Sigmoid colon (tissue), 6 donors: ENCODE measurements at regions not wholly inside any gene's neighbourhood (a gene's known extent, or its start where the extent isn't known, plus 50 kb on each side); places are given as distances from the start of the nearest gene placed in this dataset.

Experiments
- DNase-seq: peaks from one replicate; pipeline ENCODE4 v3.0.0-alpha.2; 2019
- H3K27ac ChIP-seq, 4 donors: fragments of 200-600 bp; sonication (generic); one replicate each; pipeline ENCODE4 v1.5.1; 2016 to 2019; ENCODE audit warnings: mild to moderate bottlenecking in 1 of 4
- H3K27me3 ChIP-seq, 3 donors: fragments of 200-600 bp; sonication (generic); one replicate each; pipeline ENCODE4 v1.5.1; 2019; ENCODE audit warnings: mild to moderate bottlenecking in 1 of 3
- H3K36me3 ChIP-seq, 4 donors: fragments of 200-600 bp; sonication (generic); one replicate each; pipeline ENCODE4 v1.5.1; 2016 to 2019
- H3K4me1 ChIP-seq, 4 donors: fragments of 200-600 bp; sonication (generic); one replicate each; pipeline ENCODE4 v1.5.1; 2017 to 2019
- H3K4me3 ChIP-seq, 4 donors: fragments of 200-600 bp; sonication (generic); one replicate each; pipeline ENCODE4 v1.5.1; 2017 to 2019; ENCODE audit warnings: mild to moderate bottlenecking in 2 of 4, moderate library complexity in 1 of 4
- H3K9me3 ChIP-seq, 4 donors: fragments of 200-600 bp in 3 of 4; sonication (generic) in 3 of 4; one replicate each; pipeline versions ENCODE4 v1.5.1 to v1.6.1; 2013 to 2019
- CTCF ChIP-seq, 4 experiments: fragments of 450-650 bp in 3 of 4; fragments of 200-600 bp in 1 of 4; IDR thresholded peaks; one replicate each; pipeline ENCODE4 v1.5.1; 2016 to 2019; ENCODE audit warnings: antibody characterized with exemption in 4 of 4, mild to moderate bottlenecking in 3 of 4, moderate library complexity in 2 of 4
- EP300 ChIP-seq, 4 donors: sonication (generic); formaldehyde crosslinking; IDR thresholded peaks; one replicate each; pipeline ENCODE4 v1.6.1; 2017; ENCODE audit warnings: antibody characterized with exemption in 4 of 4
- POLR2A ChIP-seq, 2 donors: fragments of 450-650 bp; IDR thresholded peaks; one replicate each; pipeline ENCODE4 v1.6.1; 2016; ENCODE audit warnings: antibody characterized with exemption in 2 of 2, mild to moderate bottlenecking in 2 of 2, moderate library complexity in 2 of 2
- POLR2AphosphoS5 ChIP-seq, 4 donors: sonication (generic); formaldehyde crosslinking; IDR thresholded peaks; one replicate each; pipeline ENCODE4 v1.6.1; 2017; ENCODE audit warnings: antibody characterized with exemption in 4 of 4
- WGBS, 2 donors: extraction: QIAGEN DNeasy Blood & Tissue Kit; methylation state at CpG; one replicate each; pipeline ENCODE4 v1.1.7; 2013; 5-methylcytosine and 5-hydroxymethylcytosine counted together
- intact Hi-C: fragments of 100-400 bp; cut with DNase I; formaldehyde crosslinking; loops from one replicate; pipeline ENCODE4 v1.15.1; 2023
- donor health status: healthy with polysubstance abuse.
- donor health status: healthy.

DNA sequence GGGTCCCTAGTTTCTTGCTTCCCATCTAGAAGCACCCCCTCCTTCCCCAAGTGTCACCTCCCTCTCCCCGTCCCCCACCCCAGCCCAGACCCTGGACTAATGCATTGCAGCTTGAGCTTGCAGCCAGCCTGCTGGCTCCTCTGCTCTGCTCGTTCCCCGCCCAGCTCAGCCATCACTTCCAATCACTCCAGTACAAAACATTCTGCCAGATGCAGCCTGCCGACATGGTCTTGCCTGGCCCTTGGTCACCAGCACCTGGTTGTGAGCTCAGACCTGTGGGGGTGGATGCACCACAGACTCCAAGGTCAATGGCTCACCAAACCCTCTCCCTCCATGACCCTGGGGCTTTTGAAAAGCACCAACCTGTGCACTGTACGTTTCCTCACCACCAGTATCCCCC lies 172.9 kb upstream of the SMIM23 start:
- 74 to 78% methylated on average over 5 of the region's 5 CpGs for WGBS, 2 donors
- intact Hi-C loops: no loop called here
- H3K4me1 ChIP-seq: no peaks in the 10 kb centered on the region
- H3K27me3 ChIP-seq: peaks cover 0 to 10% (median 0%) of the 10 kb centered on the region in 3 donors
- peaks cover 0 to 1% (median 0%) of the 10 kb centered on the region in 4 donors for H3K9me3 ChIP-seq
- no peak overlapping the region for H3K27ac ChIP-seq
- no peaks in the 10 kb centered on the region for H3K36me3 ChIP-seq
- TF ChIP-seq POLR2AphosphoS5 (IDR thresholded peaks at IDR 0.05) (no peak), CTCF (IDR thresholded peaks at IDR 0.05) (no peak), EP300 (IDR thresholded peaks at IDR 0.05) (no peak), POLR2A (IDR thresholded peaks at IDR 0.05) (no peak)
- peak; percentile 25 for DNase-seq
- no peak overlapping the region for H3K4me3 ChIP-seq

DNA sequence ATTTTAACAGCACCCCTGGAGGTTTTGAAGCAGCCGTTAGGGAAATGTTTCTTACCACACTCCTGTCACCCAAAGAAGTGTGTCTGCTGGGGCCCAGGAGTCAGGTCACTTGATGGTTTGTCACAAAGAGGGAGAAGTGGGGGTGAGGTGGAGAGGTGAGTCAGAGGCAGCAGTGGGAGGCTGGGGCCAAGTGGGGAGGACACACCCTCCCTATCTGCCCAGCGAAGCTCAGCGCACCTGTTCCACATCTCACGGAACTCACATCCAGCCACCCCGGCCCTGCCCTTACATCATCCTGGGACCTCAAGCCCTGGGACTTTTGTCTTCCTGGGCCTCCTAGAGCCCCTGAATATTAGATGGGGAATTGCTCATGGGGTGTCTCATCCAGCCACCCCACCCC lies 171.1 kb upstream of the SMIM23 start:
- H3K27me3 ChIP-seq: peaks cover 0 to 10% (median 0%) of the 10 kb centered on the region in 3 donors

DNA sequence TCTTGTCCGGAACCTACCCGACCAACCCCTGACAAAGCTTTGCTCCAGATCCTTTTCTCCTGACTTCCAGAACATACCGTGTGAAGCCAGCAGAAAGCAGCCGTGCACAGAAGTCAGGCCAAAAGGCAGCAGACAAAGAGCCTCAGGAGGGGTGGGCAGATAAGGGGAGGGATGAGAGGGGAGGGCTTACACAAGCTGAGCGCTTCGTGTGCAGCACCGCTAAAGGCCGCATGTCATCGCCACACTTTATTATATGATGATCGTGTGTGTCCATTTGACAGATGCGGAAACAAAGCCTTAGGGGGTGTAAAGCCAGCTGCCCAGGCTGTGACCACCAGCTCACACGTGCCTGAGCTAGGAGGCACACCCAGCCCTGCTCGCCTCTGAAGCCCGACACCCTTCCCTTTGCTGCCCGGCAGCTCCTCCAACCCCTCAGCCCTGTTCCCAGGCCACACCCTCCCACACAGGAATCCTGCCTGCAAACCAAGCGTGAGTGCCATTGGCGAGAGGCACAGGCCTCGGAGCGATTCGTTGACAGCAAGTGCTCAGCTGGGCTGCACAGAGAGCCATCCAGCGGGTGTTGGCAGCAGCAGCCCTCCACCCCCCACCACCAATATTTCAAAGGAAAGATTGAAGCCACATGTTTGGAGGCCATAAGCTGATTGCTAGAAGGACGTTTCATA lies 170.5 kb upstream of the SMIM23 start:
- 50 to 73% methylated on average over 22 of the region's 22 CpGs for WGBS, 2 donors
- intact Hi-C loops: no loop called here
- Histone ChIP-seq H3K4me3 (no peak overlapping the region), H3K27ac (no peak overlapping the region), H3K9me3 (no peaks in the 10 kb centered on the region), H3K27me3 (peaks cover 0 to 10% (median 0%) of the 10 kb centered on the region in 3 donors), H3K4me1 (no peaks in the 10 kb centered on the region), H3K36me3 (no peaks in the 10 kb centered on the region)
- TF ChIP-seq EP300 (IDR thresholded peaks at IDR 0.05) (no peak), POLR2AphosphoS5 (IDR thresholded peaks at IDR 0.05) (no peak), POLR2A (IDR thresholded peaks at IDR 0.05) (no peak), CTCF (IDR thresholded peaks at IDR 0.05) (no peak)
- DNase-seq: peak; percentile 49

More for the DNA sequence above, 171.1 kb upstream of the SMIM23 start:
- H3K4me3 ChIP-seq: no peak overlapping the region
- 47 to 71% methylated on average over 5 of the region's 5 CpGs for WGBS, 2 donors
- peak; percentile 37 for DNase-seq
- no peaks in the 10 kb centered on the region for H3K9me3 ChIP-seq
- no peak for TF ChIP-seq POLR2AphosphoS5 (IDR thresholded peaks at IDR 0.05)
- TF ChIP-seq CTCF (IDR thresholded peaks at IDR 0.05): no peak
- TF ChIP-seq POLR2A (IDR thresholded peaks at IDR 0.05): no peak
- no peak for TF ChIP-seq EP300 (IDR thresholded peaks at IDR 0.05)
- H3K4me1 ChIP-seq: no peaks in the 10 kb centered on the region
- H3K27ac ChIP-seq: no peak overlapping the region
- intact Hi-C loops: no loop called here
- no peaks in the 10 kb centered on the region for H3K36me3 ChIP-seq

DNA sequence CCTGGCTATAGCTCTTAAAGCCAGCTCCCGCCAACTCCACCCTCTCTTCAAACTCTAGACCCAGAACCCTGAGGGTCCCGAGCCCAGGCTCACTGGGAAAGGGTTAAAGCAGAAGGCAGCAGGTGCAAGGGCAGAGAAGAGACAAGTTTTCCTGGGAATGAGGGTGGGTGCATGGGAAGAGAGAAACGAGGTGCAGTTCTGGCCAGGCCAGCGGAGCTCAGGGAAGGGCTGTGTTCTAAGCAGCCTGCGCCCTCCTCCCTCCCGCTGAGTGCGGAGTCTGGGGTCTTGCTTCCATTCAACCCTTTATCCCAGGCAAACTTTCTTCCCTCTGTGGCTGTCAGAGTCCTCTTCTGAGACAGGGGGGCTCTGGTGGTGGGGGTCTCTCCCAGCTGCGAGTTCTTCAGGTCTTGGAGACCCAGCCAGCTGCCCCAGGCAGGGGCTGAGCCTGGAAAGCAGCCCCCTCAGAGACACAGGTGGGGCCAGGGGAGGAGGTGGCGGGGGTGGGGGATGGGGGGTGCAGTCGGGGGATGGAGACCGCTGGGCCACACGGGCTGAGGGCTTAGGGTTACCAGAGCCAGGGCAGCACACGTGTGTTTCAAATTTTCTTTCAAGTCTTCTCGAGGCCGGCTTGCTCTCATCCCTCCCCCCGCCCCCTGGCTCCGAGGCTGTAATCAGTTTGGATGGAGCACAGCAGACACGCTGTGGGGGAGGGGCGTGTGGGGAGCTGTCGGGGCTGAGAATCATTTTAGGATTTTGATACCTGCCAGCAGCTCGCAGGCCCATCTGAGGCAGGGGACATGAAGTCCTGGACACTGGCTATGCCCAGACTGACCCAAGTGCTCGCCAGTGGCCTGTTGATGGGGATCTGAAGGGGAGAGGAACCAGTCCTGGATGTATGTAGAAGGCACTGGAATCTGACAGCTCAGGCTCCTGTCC lies 169.6 kb upstream of the SMIM23 start:
- WGBS, 2 donors: 53 to 65% methylated on average over 22 of the region's 22 CpGs
- intact Hi-C loops: no loop called here
- H3K4me3 ChIP-seq: no peak overlapping the region
- H3K36me3 ChIP-seq: no peaks in the 10 kb centered on the region
- DNase-seq: peak; percentile 46
- no peak for TF ChIP-seq POLR2AphosphoS5 (IDR thresholded peaks at IDR 0.05)
- TF ChIP-seq EP300 (IDR thresholded peaks at IDR 0.05): no peak
- no peak overlapping the region for H3K27ac ChIP-seq
- H3K4me1 ChIP-seq: no peaks in the 10 kb centered on the region
- H3K27me3 ChIP-seq: peaks cover 0 to 10% (median 0%) of the 10 kb centered on the region in 3 donors
- H3K9me3 ChIP-seq: no peaks in the 10 kb centered on the region

- Histone ChIP-seq H3K4me3 (no peak overlapping the region), H3K27me3 (peaks cover 0 to 10% (median 0%) of the 10 kb centered on the region in 3 donors), H3K36me3 (no peaks in the 10 kb centered on the region), H3K4me1 (no peaks in the 10 kb centered on the region), H3K27ac (no peak overlapping the region), H3K9me3 (no peaks in the 10 kb centered on the region)
- no peak for DNase-seq
- intact Hi-C loops: no loop called here
- no peak for TF ChIP-seq POLR2AphosphoS5 (IDR thresholded peaks at IDR 0.05)
- TF ChIP-seq CTCF (IDR thresholded peaks at IDR 0.05): no peak
- no peak for TF ChIP-seq EP300 (IDR thresholded peaks at IDR 0.05)
- no peak for TF ChIP-seq POLR2A (IDR thresholded peaks at IDR 0.05)
- WGBS, 2 donors: 93 to 94% methylated on average over 12 of the region's 12 CpGs
These were observed 168.4 kb upstream of the SMIM23 start for GRCh38 chr5:171617266-171617665.
